ENCODE measurements at regions not wholly inside any gene's neighbourhood (a gene's known extent, or its start where the extent isn't known, plus 50 kb on each side); places are given as distances from the start of the nearest gene placed in this dataset.
"Not testable (repeated sequence)": the region's sequence is repeated elsewhere in the genome, so short reads cannot be mapped to it uniquely, and the experiment has no call there.

DNA sequence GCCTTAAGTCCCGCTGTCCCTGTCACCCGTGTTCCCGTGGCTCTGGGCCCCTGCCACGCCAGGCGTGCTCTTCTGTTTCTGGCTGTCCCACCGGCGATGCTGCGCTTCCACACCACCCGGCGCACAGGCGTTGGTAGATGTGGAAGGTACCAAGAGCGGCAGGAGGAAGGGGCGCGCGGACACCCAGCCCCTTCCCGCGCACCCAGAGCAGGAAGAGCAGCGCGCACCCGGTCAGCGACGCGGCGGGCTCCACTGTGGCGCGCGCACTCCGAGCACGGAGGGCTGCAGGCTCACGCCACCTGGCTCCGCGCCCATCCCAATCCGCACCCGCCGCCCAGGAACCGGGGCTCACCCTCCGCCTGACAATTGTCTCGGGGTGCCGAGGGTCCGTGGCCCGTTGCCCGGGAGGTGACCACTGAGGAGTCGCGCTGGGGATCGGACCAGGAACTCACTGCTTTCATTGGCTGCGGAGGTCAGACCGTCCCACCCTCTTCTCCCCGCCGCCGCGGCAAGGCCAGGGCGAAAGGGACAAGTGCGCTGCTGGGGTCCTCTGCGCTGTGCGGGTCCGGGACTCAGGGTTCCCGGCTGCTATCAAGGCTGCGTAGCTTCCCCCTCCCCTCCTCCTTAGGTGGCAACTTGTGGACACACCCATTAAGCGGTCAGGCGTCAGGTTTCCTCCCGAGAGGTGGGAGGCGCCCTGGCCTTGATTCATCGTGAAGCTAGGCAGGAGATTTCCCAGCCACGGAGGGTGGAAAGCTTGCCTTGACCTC is 121.6 kb upstream of the ZNF92 start:
- DNase-seq, result peak; percentile 22

DNA sequence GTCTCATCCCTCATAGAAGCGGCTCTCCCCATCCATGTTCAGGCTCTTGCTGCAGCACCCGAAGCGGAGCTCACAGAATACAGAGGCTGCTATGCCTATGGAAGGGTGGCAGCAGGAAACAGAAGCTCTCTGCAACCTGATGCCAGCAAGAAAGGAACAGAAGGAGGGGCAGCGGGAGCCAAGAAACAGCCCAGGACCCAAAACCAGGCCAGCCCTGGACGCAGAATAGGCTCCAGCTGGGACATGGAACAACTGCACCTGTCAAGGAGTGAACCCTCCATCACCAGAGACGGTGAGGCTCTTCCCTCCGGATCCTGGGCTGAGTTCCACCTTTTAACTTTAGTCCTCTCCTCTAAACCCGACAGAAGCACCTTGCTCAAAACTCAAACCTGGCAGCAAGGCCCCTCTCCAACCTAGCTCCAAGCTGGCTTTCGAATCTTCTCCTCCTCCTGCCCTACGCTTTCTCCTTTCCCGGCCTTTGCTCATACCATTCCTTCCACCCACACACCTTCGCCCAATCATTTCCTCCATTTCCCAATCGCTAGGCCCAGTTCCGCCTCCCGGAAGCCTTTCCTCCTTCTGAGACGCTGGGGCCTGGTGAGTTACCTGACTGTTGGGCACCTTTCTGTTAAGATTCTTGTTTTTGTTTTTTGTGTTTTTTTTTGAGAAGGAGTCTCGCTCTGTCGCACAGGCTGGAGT is 122.8 kb upstream of the ZNF92 start:
- no peak for DNase-seq

DNA sequence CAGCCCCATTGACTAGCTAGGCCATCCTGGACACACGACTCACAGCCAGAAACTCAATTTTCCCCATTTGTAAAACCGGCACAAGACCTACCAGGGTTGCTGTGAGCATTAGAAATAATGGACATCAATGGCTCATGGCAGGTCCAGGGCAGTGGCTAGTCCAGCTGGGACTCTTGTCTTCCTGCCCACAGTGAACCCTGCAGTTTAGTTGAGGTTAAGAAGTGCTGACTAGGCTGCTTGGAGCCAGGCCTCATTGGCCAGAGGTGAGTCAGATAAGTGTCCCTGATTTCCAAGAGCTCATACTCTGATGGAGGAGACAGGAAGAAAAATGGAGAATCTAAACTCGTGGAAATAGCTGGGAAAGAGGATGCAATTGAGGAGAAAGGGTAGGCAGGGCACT is 123.4 kb upstream of the ZNF92 start:
- no peak for DNase-seq

DNA sequence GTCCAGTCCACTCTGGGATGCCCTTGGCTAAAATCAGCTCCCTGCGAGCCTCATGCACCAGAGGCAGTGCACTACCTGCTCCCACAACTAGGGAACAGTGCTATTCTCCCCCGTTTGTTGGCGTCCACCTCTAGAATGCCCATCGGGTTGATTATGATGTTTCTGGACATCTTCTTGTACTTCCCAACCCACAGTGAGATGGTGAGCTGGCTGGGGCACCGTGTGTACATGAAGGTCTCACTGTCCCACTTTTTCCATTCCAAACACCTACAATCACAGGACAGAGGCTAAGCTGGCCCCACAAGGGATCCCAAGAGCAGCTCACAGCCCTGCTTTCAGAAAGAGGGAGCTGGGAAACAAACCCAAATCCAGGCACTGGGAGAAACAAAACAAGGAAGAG is 126.2 kb upstream of the ZNF92 start:
- no peak for DNase-seq

DNA sequence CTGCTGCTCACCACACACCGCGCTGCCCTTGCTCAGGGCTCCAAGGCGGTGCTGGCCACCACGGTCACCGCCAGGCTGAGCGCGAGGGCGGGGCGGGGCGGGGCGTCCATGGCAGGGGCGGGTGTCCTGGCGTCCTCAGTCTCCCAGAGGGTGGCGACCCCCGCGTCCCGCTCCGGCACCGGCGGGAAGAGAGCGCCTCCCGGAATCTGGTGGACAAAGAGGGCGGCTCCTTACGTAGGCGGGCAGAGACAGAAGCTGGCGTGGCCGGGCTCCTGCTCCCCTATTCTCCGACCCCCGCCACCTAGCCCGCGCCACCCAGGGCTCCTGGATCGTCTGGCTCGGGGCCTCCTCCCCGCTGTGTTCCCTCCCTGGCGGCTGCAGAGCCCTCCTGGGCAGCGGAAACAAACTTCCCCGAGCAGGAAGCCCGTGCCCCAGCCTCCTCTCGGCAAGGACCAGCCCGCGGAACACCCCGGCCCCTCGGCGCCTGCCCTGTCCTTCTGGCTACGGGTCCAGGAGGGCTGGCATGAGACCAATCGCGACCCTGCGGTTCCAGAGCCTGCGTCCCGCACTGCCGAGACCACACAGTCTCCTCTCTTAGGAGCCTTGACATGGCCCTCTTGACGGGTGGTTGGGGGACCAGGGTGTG is 133.8 kb upstream of the ZNF92 start:
- DNase-seq, result no peak

DNA sequence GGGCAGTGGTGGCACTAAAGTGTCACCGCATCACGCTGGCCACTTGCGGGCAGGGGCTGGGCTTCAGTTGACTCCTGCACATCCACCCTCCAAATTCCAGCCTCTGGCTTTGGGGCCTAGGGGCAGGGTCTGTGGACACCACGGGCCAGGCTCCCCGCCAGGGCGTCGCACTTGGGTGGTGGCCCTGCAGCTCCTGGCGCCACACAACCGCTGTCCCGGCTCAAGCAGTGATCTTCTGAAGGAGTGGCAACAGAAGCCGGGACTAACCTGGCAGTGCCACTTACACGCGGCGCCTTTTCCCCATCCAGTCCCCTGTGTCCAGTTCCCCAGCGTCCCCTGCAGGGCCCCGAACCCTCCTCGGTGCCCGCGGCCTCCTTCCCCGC is 134.3 kb upstream of the ZNF92 start:
- DNase-seq, result no peak

DNA sequence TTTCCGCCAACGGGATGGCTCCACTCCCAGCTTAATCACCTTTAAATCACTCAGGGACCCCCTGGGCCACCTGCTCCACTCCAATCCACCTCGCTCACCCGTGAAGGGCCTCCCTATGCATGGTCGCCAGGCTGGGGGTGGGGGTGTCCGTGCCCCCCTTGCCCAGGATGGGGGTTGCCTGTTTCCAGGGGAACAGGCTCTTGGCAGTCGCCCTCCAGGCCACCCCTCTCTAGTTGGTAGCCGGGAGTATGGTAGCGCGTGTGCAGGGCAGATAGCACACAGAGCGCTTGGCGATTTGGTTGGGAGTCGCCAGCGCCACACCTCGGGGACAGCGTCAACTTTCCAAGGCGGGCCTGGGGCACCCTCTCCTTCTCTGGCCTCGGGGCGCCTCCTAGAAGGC is 134.9 kb upstream of the ZNF92 start:
- no peak for DNase-seq

DNA sequence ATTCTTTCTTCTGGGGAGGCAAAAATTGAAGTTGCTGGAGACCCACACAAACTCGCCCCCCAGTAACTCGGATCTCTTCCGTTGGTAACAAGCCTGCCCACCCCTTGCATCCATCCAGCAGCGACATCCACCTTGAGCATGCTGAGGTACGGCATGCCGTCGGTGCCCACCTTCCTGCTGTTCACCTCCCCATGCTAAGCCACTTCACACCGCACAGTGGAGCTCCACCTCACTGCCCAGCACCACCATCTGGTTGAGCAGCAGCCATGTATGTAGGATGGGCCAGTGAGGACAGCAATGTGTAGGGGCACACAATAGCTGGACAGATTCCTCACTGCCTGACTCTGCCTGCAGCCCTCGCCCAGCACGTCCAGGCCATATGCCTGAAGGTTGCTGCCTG is 138.1 kb upstream of the ZNF92 start:
- no peak for DNase-seq

DNA sequence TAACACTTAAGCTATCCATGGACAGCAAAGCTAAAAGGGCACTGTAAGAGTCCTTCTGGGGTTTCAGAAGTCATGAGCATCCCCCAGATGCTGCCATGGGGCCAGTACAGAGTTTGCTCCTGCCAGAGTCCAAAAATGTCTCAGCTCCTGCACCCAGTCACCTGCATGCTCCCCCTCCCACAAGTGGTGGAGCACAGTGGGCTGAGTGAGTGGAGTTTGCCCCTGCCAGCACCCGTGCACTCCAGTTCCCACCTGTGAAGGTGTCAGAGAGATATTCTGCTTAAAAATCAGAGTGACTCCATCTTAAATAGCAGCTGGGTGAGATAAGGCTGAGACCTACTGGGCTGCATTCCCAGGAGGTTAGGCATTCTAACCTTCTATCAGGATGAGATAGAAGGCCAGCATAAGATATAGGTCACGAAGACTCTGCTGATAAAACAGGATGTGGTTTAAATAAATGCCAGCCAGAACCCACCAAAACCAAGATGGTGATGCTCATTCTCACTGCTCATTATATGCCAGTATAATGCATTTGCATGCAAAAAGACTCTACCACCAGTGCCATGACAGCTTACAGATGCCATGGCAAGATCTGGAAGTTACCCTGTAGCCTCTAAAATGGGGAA is 140.1 kb upstream of the ZNF92 start:
- DNase-seq, result no peak

DNA sequence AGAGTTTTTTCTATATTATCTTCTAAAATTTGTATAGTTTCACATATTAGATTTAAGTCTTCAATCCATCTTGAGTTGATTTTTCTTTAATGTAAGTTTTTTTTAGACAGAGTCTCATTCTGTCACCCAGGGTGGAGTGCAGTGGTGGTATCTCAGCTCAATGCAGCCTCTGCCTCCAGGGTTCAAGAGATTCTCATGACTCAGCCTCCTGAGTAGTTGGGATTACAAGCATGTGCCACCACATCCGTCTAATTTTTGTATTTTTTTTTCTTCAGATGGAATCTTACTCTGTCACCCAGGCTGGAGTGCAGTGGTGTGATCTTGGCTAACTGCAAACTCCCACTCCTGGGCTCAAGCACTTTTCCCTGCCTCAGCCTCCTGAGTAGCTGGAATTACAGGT is 143.4 kb upstream of the ZNF92 start:
- no peak for DNase-seq

DNA sequence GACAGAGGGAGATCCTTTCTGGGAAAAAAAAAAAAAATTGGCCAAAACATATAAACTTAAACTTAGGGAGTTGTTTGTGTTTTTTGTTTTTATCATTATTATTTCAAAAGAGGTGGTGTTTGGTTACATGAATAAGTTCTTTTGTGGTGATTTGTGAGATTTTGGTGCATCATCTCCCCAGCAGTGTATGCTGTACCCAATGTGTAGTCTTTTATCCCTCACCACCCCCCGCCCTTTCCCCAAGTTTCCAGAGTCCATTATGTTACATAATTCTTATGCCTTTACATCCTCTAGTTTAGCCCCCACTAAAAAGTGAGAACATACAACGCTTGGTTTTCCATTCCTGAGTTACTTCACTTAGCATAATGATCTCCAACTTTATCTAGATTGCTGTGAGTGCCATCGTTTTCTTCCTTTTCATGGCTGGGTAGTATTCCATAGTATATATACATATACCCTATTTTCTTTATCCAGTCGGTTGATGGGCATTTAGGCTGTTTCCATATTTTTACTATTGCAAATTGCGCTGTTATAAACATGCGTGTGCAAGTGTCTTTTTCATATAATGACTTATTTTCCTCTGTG is 148.1 kb upstream of the ZNF92 start:
- DNase-seq, result no peak

DNA sequence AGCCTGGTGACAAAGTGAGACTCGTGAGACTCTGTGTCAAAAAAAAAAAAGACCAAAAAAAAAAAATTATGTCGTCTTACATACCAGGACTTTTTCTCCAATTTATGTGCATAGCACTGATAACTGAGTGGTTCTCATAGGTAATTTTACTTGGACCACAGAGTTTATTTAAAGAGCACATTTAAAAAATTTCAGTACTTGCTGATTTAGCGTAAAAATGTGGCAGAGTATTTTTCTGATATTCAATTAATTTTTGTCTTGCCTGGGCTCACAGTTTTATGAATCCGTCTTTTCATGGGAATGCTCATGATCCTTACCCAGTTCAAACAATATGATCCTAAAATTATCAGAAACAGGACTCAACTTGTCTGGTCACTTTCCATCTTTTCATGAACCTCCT is 151.0 kb upstream of the ZNF92 start:
- no peak for DNase-seq

DNA sequence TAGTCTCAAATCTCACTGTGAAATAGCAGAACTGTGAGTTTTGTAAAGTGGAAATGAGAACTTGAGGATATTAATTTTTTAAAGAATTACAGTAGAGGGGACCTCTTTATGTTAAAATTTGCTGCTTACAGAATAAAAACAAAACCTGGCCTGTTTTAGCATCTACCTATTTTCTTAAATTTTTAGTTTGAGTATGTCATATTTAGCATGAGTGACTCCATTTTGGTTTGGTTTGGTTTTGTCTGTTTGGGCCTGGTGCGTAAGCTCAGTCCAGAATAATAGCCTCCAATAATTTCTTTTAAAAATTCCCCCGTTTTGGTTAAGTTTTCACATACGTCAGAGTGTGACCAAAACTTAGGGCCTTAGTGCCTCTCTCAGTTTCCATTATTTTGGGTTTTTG is 152.0 kb upstream of the ZNF92 start:
- no peak for DNase-seq

DNA sequence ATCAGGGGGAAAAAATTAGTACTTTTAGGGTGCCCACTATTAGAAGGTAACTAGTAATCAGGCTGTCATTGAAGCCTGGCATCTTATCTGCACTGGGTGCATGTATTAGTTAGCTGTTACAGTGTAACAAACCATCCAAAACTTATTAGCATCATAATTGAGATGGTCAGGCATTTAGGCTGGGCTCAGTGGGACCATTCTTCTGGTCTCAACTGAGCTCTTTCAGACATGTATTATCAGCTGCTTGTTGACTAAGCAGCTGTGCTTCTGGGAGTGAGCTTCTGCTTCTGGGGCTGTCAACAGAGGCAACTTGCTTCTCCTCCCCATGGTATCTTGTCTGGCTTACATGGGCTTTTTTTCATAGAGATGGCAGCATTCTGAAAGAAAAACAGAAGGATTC is 154.0 kb upstream of the ZNF92 start:
- DNase-seq, result no peak

DNA sequence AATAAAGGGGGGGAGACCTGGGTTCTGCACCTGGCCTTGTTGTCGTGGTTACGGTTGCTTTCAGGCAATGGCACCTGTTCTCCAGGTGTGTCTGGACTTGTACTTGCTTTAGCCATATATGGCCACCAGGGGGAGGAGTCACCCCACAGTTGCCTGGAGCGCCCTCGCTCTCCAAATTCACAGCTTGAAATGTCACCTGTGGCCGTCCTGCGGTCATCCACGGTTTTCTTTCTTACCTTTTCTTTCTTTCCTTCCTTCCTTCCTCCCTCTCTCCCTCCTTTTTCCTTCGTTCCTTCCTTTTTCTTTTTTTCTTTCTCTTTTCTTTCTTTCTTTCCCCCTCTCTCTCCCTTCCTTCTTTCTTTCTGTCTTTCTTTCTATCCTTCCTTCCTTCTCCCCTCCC is 157.2 kb upstream of the ZNF92 start:
- peak; percentile 51 for DNase-seq

DNA sequence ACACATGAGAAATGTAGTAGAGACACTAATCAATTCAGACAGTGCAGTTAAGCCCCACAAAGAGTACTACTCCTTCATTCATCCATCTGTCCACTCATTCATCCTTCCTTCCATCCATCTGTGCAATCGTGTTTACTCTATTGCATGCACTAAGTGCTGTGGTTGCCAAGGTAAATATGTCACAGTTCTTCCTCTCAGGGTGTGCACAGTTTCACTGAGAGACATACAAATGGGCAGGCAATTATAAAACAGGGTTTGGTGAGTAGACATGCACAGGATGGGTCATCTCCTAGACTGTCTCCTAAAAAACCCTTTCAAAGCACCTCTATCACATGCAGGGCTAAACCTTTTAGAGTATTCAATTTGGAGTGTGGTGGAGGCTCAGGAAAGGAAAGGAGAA is 160.4 kb upstream of the ZNF92 start:
- not testable (repeated sequence) for DNase-seq

DNA sequence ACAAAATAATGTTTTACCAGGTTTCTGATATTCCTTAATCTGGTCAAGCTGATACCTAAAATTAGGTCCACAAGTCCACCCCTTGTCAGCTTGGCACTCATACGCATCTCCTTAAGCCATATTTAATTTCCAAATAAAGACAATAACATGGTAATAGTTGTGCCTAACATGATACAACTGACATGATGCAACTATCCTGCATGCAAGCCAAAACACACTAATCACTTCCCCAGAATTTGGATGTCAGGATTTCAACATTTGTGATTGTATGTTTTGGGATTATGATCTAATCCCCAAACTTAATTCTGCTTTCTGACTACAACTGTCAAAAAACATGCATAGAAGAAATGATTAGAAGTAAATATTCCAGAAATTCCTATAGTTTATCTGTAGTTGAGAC is 174.4 kb upstream of the ZNF92 start:
- not testable (repeated sequence) for DNase-seq

DNA sequence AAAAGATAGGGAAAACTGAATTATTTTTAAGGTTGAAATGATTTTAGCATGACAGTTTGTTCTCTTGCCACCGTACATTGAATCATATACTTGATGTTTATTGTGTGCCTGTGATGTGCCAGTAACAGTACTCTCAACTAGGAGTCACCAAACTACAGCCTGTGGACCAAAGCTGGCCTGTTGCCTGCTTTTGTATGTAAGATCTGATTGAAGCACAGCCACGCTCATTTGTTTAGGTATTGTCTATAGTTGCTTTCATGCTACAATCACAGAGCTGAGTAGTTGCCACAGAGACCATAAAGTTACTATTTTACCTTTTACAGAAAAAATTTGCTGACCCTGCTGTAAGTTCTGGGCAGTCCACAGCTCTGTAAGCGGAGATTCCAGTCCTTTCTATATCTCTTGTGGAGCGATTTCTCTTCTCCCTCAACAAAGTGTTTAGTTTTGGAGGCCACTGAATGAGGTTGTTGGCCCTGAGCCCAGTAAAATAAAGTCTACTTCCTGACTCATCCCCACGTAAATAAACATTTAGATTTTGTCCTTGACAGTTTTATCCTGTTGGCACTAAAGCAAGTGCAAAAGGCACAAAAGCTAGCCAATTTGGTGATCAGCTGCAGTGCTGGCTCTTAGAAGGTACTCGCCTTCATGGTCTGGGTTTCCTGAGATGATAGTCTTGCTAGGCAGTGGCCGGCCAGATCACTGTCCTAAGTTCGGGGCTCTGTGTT is 180.2 kb upstream of the ZNF92 start:
- not testable (repeated sequence) for DNase-seq

DNA sequence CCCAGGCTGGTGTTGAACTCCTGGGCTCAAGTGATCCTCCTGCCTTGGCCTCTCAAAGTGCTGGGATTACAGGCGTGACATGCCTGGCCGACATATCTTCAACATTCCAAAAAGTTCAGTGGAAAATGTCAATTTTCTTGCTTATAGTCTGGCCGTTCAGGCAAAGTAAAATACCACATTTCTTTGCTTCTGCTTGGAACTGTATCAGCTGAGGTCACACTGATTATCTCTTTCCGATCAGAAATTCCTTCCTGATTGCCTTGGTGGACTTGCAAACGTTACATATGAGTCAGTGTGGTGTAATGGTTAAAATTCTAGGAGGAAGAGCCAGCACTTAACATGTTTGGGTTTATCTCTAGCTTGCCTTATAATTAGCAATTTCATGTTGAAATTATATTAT is 170.6 kb upstream of the ERV3-1 start:
- not testable (repeated sequence) for DNase-seq

DNA sequence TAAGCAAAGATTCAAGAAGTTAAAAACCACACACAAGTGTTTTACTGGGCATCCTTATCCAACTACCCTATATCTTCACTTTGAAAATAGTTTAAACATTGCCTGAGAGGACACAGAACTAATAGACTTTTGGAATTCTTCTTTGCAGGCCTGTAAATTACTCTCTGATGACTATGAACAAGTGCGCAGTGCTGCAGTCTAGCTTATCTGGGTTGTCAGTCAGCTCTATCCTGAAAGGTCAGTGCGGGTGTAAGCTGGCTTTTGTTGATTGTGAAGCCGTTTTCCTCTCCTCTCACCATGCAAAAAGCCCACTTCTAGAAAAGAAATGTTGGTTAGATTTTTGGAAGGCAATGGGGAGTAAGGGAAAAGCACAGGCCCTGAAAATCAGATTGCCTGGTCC is 143.6 kb upstream of the ERV3-1 start:
- DNase-seq, result not testable (repeated sequence)

DNA sequence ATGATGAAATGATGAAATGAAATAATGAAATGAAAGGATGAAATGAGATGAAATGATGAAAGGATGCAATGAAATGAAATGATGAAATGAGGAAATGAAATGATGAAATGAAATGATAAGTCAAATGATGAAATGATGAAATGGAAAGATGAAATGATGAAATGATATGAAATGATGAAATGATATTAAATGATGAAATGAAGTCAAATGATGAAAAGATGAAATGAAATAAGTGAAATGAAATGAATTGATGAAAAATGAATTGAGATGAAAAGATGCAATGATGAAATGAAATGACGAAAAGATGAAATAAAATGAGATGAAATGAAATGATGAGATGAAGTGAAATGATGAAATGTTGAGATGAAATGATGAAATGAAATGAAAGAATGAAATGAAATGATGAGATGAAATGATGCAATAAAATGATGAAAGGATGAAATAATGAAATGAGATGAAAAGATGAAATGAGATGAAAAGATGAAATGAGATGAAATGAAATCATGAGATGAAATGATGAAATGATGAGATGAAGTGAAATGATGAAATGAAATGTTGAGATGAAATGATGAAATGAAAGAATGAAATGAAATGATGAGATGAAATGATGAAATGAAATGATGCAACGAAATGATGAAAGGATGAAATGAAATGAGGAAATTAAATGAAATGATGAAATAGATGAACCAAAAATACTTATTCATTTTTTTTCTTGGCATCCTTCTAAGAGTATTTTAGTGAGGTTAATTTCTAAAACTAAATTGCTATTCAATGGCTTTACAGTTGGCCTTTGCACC is 139.8 kb upstream of the ERV3-1 start:
- not testable (repeated sequence) for DNase-seq

DNA sequence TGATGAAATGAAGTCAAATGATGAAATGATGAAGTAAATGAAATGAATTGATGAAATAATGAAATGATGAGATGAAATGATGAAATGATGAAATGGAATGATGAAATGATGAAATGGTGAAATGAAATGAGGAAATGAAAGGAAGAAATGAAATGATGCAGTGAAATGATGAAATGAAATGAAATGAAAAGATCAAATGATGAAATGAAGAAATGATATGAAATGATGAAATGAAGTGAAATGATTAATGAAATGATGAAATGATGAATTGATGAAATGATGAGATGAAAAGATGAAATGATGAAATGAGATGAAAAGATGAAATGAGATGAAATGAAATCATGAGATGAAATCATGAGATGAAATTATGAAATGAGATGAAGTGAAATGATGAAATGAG is 139.2 kb upstream of the ERV3-1 start:
- not testable (repeated sequence) for DNase-seq

All from activated CD8-positive, alpha-beta memory T cell treated with anti-CD3 and anti-CD28 coated beads, Interleukin-2, amount 50 U/mL, for 4 hours (primary cell).